ENCODE measurements at regions not wholly inside any gene's neighbourhood (a gene's known extent, or its start where the extent isn't known, plus 50 kb on each side); places are given as distances from the start of the nearest gene placed in this dataset.
"Not testable (repeated sequence)": the region's sequence is repeated elsewhere in the genome, so short reads cannot be mapped to it uniquely, and the experiment has no call there.

DNA sequence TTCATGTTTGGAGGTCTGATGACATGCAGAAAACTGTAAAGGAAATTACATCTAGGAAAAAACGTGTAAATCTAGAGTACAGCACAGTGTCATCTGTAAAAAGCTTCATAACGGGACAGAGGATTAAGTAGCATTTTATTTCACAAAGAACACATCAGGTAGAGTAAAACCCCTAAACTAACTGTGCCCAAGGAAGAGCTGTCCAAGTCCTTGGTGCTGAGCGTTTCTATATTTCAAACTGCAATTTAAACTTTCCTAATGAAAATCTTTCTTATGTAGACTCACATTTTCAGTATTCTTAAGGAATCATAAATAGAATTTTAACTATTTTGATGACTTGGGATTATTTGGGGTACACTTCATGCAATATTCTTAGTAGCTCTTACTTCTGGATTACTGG is 646.2 kb downstream of the IPMK start:
- Histone ChIP-seq H3K36me3 (ENCODE audit: control insufficient read depth in 4 of 4, insufficient read depth in 4 of 4, low read length in 3 of 4) (no peaks in the 10 kb centered on the region), H3K27me3 (replicated peaks in 2 of 5; ENCODE audit: control insufficient read depth in 4 of 5, insufficient read depth in 5 of 5, low read length in 4 of 5) (no peaks in the 10 kb centered on the region), H3K9me3 (ENCODE audit: control extremely low read depth in 1 of 5, control insufficient read depth in 4 of 5, insufficient read depth in 2 of 5, low read depth in 1 of 5, low read length in 4 of 5) (no peaks in the 10 kb centered on the region), H3K4me1 (ENCODE audit: control extremely low read depth in 1 of 4, control insufficient read depth in 4 of 4, insufficient read depth in 4 of 4, low read length in 3 of 4) (no peaks in the 10 kb centered on the region), H3K27ac (ENCODE audit: insufficient read depth in 1 of 2, low read depth in 1 of 2, low read length in 2 of 2, poor library complexity in 1 of 2, severe bottlenecking in 2 of 2) (no peak overlapping the region), H3K4me3 (ENCODE audit: control insufficient read depth in 1 of 7, extremely low read depth in 1 of 7, insufficient read depth in 4 of 7, low read depth in 2 of 7, low read length in 6 of 7) (no peak overlapping the region)
- WGBS (ENCODE audit: insufficient coverage): 77% methylated on average over 3 of the region's 3 CpGs
- ChIA-PET POLR2A (no interaction called here), CTCF (no interaction called here)
- DNase-seq: no peak

- Histone ChIP-seq H3K36me3 (ENCODE audit: control insufficient read depth in 4 of 4, insufficient read depth in 4 of 4, low read length in 3 of 4) (no peaks in the 10 kb centered on the region), H3K4me3 (ENCODE audit: control insufficient read depth in 1 of 7, extremely low read depth in 1 of 7, insufficient read depth in 4 of 7, low read depth in 2 of 7, low read length in 6 of 7) (no peak overlapping the region), H3K27me3 (replicated peaks in 2 of 5; ENCODE audit: control insufficient read depth in 4 of 5, insufficient read depth in 5 of 5, low read length in 4 of 5) (no peaks in the 10 kb centered on the region), H3K9me3 (ENCODE audit: control extremely low read depth in 1 of 5, control insufficient read depth in 4 of 5, insufficient read depth in 2 of 5, low read depth in 1 of 5, low read length in 4 of 5) (no peaks in the 10 kb centered on the region), H3K27ac (ENCODE audit: insufficient read depth in 1 of 2, low read depth in 1 of 2, low read length in 2 of 2, poor library complexity in 1 of 2, severe bottlenecking in 2 of 2) (no peak overlapping the region), H3K4me1 (ENCODE audit: control extremely low read depth in 1 of 4, control insufficient read depth in 4 of 4, insufficient read depth in 4 of 4, low read length in 3 of 4) (no peaks in the 10 kb centered on the region)
- ChIA-PET CTCF (no interaction called here), POLR2A (interaction anchor here (0.6 kb wide), 1 partner anchor 864 kb away, joined by 5 read pairs; no protein-coding TSS in a partner anchor)
- DNase-seq: no peak
- 93% methylated on average over 3 of the region's 4 CpGs for WGBS (ENCODE audit: insufficient coverage)
These were observed 661.7 kb downstream of the IPMK start for GRCh38 chr10:57605948-57606485.

GRCh38 chr10:57599440-57599839 is 668.3 kb downstream of the IPMK start:
- no peak for DNase-seq
- H3K27ac ChIP-seq (ENCODE audit: insufficient read depth in 1 of 2, low read depth in 1 of 2, low read length in 2 of 2, poor library complexity in 1 of 2, severe bottlenecking in 2 of 2): no peak overlapping the region
- H3K4me3 ChIP-seq (ENCODE audit: control insufficient read depth in 1 of 7, extremely low read depth in 1 of 7, insufficient read depth in 4 of 7, low read depth in 2 of 7, low read length in 6 of 7): no peak overlapping the region
- 100% methylated on average over 1 of the region's 4 CpGs for WGBS (ENCODE audit: insufficient coverage)
- H3K36me3 ChIP-seq (ENCODE audit: control insufficient read depth in 4 of 4, insufficient read depth in 4 of 4, low read length in 3 of 4): no peaks in the 10 kb centered on the region
- CTCF ChIA-PET: no interaction called here
- POLR2A ChIA-PET: no interaction called here
- no peaks in the 10 kb centered on the region for H3K4me1 ChIP-seq (ENCODE audit: control extremely low read depth in 1 of 4, control insufficient read depth in 4 of 4, insufficient read depth in 4 of 4, low read length in 3 of 4)
- H3K9me3 ChIP-seq (ENCODE audit: control extremely low read depth in 1 of 5, control insufficient read depth in 4 of 5, insufficient read depth in 2 of 5, low read depth in 1 of 5, low read length in 4 of 5): no peaks in the 10 kb centered on the region
- H3K27me3 ChIP-seq (replicated peaks in 2 of 5; ENCODE audit: control insufficient read depth in 4 of 5, insufficient read depth in 5 of 5, low read length in 4 of 5): no peaks in the 10 kb centered on the region

DNA sequence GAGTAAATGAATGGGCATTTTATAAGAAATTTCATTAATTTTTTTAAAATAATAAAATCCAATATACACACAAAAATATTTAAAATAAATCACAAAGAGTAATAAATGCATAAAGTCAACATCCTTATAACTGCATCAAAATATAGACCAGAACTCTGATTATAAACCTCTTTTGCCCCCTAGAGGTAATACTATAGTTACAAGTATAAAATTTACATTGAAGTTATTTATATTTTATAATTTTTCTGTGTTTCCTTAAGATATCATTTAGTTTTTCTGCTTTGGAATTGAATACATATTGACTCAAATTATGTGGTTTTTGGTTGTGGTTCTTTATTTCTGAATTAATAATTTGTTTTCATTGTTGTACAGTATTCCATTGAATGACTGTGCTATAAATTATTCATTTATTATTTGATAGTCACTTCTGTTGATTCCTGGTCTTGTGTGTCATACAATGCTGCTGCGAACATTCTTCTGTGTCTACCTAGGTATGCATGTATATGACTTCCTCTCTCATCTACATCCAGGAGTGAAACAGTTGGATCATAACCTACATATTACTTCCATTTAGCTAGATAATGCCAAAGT is 673.6 kb downstream of the IPMK start:
- no peaks in the 10 kb centered on the region for H3K4me1 ChIP-seq (ENCODE audit: control extremely low read depth in 1 of 4, control insufficient read depth in 4 of 4, insufficient read depth in 4 of 4, low read length in 3 of 4)
- H3K9me3 ChIP-seq (ENCODE audit: control extremely low read depth in 1 of 5, control insufficient read depth in 4 of 5, insufficient read depth in 2 of 5, low read depth in 1 of 5, low read length in 4 of 5): no peaks in the 10 kb centered on the region
- 100% methylated on average over 1 of the region's 1 CpG for WGBS (ENCODE audit: insufficient coverage)
- H3K36me3 ChIP-seq (ENCODE audit: control insufficient read depth in 4 of 4, insufficient read depth in 4 of 4, low read length in 3 of 4): no peaks in the 10 kb centered on the region
- no peak overlapping the region for H3K4me3 ChIP-seq (ENCODE audit: control insufficient read depth in 1 of 7, extremely low read depth in 1 of 7, insufficient read depth in 4 of 7, low read depth in 2 of 7, low read length in 6 of 7)
- ChIA-PET POLR2A (no interaction called here), CTCF (no interaction called here)
- H3K27ac ChIP-seq (ENCODE audit: insufficient read depth in 1 of 2, low read depth in 1 of 2, low read length in 2 of 2, poor library complexity in 1 of 2, severe bottlenecking in 2 of 2): no peak overlapping the region
- no peak for DNase-seq
- H3K27me3 ChIP-seq (replicated peaks in 2 of 5; ENCODE audit: control insufficient read depth in 4 of 5, insufficient read depth in 5 of 5, low read length in 4 of 5): no peaks in the 10 kb centered on the region

DNA sequence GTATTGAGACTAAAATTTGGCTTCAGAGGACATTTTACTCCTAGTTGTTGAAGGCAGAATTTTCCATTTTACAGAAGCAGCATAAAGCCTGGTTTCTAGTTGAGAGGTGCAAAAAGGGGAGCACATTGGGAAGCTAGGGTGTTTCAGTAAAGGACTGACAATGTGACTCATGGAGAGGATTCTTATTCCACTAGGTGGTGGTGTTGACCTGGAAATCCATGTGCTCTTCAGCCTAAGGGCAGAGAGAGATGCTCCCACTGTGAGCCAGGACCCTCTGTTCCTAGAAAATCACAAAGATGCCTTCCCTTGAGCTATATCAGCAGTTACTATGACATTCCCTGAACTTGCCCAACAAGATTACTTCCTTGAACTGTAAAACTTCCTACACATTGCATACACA is 687.8 kb downstream of the IPMK start:
- DNase-seq: peak; percentile 1 to 9 (median 8)
- Histone ChIP-seq H3K4me1 (ENCODE audit: control extremely low read depth in 1 of 4, control insufficient read depth in 4 of 4, insufficient read depth in 4 of 4, low read length in 3 of 4) (no peaks in the 10 kb centered on the region), H3K4me3 (ENCODE audit: control insufficient read depth in 1 of 7, extremely low read depth in 1 of 7, insufficient read depth in 4 of 7, low read depth in 2 of 7, low read length in 6 of 7) (no peak overlapping the region), H3K27me3 (replicated peaks in 2 of 5; ENCODE audit: control insufficient read depth in 4 of 5, insufficient read depth in 5 of 5, low read length in 4 of 5) (no peaks in the 10 kb centered on the region), H3K9me3 (ENCODE audit: control extremely low read depth in 1 of 5, control insufficient read depth in 4 of 5, insufficient read depth in 2 of 5, low read depth in 1 of 5, low read length in 4 of 5) (no peaks in the 10 kb centered on the region), H3K36me3 (ENCODE audit: control insufficient read depth in 4 of 4, insufficient read depth in 4 of 4, low read length in 3 of 4) (no peaks in the 10 kb centered on the region), H3K27ac (ENCODE audit: insufficient read depth in 1 of 2, low read depth in 1 of 2, low read length in 2 of 2, poor library complexity in 1 of 2, severe bottlenecking in 2 of 2) (no peak overlapping the region)
- ChIA-PET POLR2A (no interaction called here), CTCF (interaction anchor here (0.9 kb wide), 1 partner anchor 570 kb away, joined by 3 read pairs; no protein-coding TSS in a partner anchor)

GRCh38 chr10:57562211-57562610 is 705.5 kb downstream of the IPMK start:
- no peak for DNase-seq
- Histone ChIP-seq H3K9me3 (ENCODE audit: control extremely low read depth in 1 of 5, control insufficient read depth in 4 of 5, insufficient read depth in 2 of 5, low read depth in 1 of 5, low read length in 4 of 5) (peaks cover 0 to 2% (median 0%) of the 10 kb centered on the region in 5 experiments), H3K4me3 (ENCODE audit: control insufficient read depth in 1 of 7, extremely low read depth in 1 of 7, insufficient read depth in 4 of 7, low read depth in 2 of 7, low read length in 6 of 7) (no peak overlapping the region), H3K27ac (ENCODE audit: insufficient read depth in 1 of 2, low read depth in 1 of 2, low read length in 2 of 2, poor library complexity in 1 of 2, severe bottlenecking in 2 of 2) (no peak overlapping the region), H3K4me1 (ENCODE audit: control extremely low read depth in 1 of 4, control insufficient read depth in 4 of 4, insufficient read depth in 4 of 4, low read length in 3 of 4) (no peaks in the 10 kb centered on the region), H3K27me3 (replicated peaks in 2 of 5; ENCODE audit: control insufficient read depth in 4 of 5, insufficient read depth in 5 of 5, low read length in 4 of 5) (no peaks in the 10 kb centered on the region), H3K36me3 (ENCODE audit: control insufficient read depth in 4 of 4, insufficient read depth in 4 of 4, low read length in 3 of 4) (no peaks in the 10 kb centered on the region)
- CTCF ChIA-PET: no interaction called here
- POLR2A ChIA-PET: no interaction called here

DNA sequence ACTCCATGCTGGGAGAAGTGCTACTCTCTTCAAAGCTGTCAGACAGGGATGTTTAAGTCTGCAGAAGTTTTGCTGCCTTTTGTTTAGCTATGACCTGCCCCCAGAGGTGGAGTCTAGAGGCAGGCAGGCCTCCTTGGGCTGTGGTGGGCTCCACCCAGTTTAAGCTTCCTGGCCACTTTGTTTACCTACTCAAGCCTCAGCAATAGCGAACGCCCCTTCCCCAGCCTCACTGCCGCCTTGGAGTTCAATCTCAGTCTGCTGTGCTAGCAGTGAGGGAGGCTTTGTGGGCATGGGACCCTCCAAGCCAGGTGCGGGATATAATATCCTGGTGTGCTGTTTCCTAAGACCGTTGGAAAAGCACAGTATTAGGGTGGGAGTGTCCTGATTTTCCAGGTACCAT is 715.9 kb downstream of the IPMK start:
- H3K27me3 ChIP-seq (replicated peaks in 2 of 5; ENCODE audit: control insufficient read depth in 4 of 5, insufficient read depth in 5 of 5, low read length in 4 of 5); H3K27ac ChIP-seq (ENCODE audit: insufficient read depth in 1 of 2, low read depth in 1 of 2, low read length in 2 of 2, poor library complexity in 1 of 2, severe bottlenecking in 2 of 2); DNase-seq; H3K4me3 ChIP-seq (ENCODE audit: control insufficient read depth in 1 of 7, extremely low read depth in 1 of 7, insufficient read depth in 4 of 7, low read depth in 2 of 7, low read length in 6 of 7); POLR2A ChIA-PET; H3K9me3 ChIP-seq (ENCODE audit: control extremely low read depth in 1 of 5, control insufficient read depth in 4 of 5, insufficient read depth in 2 of 5, low read depth in 1 of 5, low read length in 4 of 5); H3K36me3 ChIP-seq (ENCODE audit: control insufficient read depth in 4 of 4, insufficient read depth in 4 of 4, low read length in 3 of 4); H3K4me1 ChIP-seq (ENCODE audit: control extremely low read depth in 1 of 4, control insufficient read depth in 4 of 4, insufficient read depth in 4 of 4, low read length in 3 of 4); CTCF ChIA-PET: not testable (repeated sequence)
- 75% methylated on average over 3 of the region's 5 CpGs for WGBS (ENCODE audit: insufficient coverage)
